ENCODE measurements at regions not wholly inside any gene's neighbourhood (a gene's known extent, or its start where the extent isn't known, plus 50 kb on each side); places are given as distances from the start of the nearest gene placed in this dataset.

DNA sequence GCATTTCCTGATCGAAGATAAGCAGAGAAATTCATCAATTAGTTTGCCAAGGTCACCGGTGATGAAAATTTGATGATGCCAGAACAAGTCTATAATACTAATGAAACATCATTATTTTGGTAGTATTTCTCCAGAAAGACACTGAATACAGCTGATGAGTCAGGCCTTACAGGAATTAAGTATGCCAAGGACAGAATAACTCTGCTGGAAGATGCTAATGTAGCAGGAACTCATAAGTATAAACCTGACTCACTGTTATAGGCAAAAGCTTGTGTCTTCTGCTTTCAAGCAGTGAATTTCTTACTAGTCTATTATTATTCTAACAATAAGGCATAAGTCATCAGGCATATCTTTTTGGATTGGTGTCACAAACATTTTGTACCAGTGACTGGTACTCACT is 1825.1 kb upstream of the IGFBP7 start:
- no peak for DNase-seq (ENCODE audit: low spot score)

DNA sequence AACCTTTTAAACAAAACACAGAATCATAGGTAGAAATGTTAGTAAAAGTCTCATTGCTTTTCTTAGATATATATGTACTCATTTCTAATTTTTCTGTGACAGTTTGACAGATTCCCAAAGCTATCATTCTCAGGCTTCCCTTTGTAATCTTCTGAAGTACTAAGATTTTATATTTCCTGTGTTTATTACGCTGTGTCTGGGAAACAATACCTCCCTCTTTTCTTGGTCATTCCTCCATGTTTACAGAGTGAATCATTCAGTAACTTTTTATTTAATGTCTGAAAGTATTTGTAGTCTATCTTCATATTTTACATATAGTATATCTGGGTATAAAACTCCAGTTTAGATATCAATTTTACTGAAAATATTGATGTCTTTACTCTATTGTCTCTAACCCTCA is 1826.3 kb upstream of the IGFBP7 start:
- DNase-seq (ENCODE audit: low spot score): no peak

DNA sequence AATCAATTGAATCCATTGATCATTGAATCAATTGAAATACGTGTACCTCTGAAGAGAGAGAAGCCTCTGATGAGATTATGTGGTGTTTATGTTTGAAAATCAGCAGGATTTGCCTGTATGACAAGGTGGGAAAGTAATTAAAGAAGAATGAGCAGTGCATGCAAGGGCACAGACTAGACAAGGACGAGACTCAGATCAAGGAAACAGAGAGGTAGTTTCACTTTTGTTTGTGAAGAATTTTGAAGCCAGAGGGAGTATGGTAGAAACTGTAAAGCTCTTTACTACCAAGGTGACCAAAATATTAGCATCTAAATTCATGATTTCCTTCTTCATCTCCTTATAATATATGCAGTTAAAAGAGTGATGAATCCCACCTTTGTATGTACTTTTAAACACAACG is 1830.0 kb upstream of the IGFBP7 start:
- no peak for DNase-seq (ENCODE audit: low spot score)

DNA sequence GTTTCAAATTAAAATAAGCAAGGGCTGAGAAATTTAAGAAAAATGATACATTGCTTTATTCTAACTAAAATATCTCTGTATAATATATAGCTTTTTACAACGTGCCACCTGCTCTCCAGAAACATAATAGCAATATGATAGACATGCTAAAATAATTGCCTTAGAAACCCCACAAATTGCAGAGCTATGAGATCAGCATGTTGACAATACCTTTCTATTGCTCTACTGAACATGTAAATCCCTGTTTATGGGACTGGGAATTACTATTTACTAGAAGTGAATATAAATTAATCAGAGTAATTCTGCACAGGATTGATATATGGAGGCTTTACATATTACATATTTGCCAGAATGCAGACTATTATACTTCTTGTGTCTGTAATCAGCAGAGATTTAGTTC is 1831.1 kb upstream of the IGFBP7 start:
- DNase-seq (ENCODE audit: low spot score): no peak

DNA sequence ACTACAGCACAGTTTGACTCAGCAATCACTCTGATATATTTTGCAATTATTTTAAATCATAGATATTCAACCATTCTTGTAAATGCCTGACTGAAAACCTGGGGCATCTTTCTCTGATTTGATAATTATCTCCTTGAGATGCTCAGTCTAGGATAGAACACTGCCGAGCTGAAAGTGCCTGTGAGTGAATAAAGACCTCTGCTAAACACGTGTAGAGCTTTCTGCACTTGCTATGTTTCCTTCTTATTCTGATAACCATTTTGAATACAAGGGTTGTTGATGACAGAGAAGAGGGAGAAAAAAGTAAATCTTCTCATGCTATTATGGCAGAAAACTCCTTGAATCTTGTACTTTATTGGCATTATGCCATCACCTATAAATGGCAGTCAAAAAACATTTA is 1843.4 kb upstream of the IGFBP7 start:
- no peak for DNase-seq (ENCODE audit: low spot score)

DNA sequence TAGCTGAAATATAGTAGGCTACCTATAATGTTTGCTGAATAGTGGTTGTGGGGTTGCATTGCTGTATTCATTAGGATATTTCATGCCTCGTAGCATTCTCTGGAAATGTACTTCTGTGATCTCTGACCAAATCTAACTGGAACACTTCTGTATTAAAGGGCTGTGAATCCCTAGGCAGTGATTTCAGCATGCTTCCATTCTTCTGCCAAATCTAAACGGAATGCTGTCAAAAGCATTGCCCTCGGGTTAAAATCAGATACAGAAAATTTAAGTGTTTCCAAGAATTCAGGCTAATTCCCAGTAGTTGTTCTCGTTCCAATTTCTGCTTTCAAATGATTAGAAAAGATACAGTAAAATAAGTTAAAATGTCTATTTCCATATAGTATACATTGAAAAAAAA is 1847.5 kb upstream of the IGFBP7 start:
- no peak for DNase-seq (ENCODE audit: low spot score)

DNA sequence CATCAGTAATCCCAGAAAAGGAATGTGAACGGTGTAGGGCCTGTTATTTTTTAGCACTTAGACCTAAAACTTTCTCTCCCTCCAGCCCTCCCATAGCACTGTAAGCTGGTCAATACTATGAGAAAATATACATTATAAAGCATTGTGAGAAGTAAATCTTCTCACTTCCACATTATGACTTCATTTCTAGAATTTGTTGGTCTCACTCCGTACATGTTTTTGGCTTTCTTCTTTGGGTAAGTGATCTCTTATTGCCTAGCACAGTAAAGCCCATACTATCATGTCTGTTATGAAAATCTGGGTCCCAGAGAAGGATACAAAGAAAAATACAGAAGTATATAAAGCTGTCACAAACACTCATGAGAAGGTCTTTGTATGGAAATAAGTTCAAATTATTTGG is 1851.1 kb upstream of the IGFBP7 start:
- DNase-seq (ENCODE audit: low spot score): no peak

DNA sequence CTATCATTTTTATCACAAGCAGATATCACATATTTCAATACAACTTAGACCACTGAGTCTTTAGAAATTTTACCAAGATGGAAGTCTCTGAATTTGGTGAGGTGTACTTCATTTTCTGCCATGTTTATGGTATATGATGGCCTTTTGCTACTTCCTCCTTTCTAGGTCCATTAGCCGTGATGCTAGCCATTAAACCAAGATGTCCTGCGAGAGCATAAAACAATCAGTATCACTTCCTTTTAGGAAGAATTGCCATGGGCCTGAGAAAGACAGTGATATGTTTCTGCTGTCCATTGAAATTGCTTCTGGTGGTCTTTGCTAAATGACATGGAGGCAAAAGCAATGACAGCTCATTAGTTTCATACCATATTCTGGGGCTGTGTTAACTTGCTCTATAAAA is 1851.7 kb upstream of the IGFBP7 start:
- no peak for DNase-seq (ENCODE audit: low spot score)

DNA sequence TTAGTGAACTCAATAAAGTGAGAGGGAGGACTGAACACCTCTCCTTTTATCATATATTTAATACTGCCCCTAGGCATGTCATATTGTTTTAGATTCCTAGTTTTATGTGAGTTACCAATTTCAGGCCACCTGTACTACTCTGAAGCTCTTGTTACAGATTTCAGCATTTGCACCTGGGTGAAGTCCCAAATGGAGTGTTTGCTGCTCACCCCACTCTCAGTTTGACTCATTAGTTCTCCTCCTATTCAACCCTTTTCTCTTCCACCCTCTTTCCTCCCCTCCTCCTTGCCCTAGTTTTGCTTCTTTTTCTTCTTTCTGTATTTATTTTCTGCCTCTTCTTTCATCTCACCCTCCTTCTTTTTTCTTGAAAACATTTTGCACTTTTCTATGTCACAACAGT is 1852.2 kb upstream of the IGFBP7 start:
- no peak for DNase-seq (ENCODE audit: low spot score)

DNA sequence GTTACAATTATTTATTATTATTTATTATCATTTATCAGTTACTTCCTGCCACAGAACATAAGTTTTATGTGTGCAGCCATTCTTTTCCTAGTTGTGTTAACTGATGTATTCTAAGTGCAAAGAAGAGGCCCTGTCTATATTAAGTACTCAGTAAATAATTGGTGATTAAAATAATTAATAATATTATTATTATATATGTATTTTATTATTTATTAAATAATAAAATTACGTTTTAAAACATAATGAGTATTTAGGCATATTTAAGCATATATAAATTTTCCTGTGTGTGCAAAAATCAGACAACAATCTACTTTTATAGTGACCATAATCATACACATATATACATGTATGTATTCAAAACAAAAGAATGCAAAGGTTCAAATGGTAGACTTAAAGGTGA is 1871.6 kb upstream of the IGFBP7 start:
- no peak for DNase-seq (ENCODE audit: low spot score)

DNA sequence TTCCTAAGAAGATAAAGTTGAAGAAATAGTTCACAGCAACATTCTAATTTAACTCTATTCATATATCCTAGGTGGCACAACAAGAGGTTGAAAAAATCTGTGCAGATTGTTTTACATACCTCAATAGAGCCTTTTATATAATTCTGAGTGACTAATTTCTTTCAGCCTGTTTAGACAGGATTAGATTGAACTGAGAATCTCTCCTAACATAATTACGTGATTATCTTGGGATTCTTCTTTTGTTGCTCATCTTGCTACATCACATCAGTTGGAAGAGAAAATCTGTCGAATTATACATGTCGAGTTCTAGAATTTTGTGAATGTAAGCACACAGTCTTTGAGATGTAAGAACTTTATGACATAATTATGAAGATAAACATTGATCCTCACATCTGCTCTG is 1873.7 kb upstream of the IGFBP7 start:
- no peak for DNase-seq (ENCODE audit: low spot score)

DNA sequence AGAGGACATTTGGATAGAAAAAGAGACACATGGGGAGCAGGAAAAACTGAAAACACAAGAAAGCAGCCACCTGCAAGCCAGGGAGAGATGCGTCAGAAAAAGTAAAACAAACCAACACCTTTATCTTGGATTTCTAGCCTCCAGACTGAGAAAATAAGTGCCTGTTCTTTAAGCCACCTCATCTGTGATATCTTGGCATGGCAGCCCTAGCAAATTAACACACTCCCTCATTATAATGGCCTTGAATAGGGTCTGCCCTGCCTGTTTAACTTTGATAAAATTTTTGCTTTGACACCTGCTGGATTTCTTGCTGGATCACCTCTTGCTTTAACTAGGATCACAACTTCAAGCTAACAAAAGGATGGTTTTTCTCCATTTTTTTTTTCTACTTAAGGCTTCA is 1892.0 kb upstream of the IGFBP7 start:
- DNase-seq (ENCODE audit: low spot score): no peak

DNA sequence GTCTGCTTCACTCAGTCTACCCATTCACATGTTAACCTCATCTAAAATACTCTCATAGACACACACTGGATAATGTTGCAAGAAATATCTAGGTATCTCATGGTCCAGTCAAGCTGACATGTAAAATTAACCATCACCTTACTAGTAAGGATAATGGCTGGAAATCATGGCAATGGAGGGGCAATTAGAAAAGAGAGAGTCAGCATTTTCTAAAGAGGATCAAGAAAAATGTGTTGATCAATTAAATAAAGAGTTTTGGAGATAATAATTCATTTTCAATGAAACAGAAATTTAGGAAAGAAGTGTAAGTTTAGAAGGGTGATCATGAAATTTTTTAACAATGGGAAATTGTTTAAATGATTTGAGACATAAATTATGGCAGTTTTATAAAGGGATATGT is 1914.1 kb upstream of the IGFBP7 start:
- no peak for DNase-seq (ENCODE audit: low spot score)

DNA sequence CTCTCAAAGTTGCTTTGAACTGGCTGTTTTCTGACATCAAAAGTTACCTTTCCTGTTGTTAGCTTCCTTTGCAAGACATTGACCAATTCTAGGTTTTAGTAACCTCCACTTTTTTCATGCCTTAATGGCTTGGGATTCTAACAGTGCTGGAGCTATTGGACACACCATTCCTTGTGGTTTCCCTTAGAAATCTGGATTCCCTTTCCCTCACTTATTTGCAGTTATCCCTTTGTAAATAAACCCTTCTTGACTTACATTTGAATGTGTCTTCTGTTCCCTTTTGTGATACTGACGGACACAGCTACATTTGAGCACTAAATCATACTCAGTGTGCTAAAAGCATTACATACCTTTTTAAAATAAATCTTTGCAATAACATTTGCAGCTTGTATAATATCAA is 1927.6 kb upstream of the IGFBP7 start:
- DNase-seq (ENCODE audit: low spot score): no peak

DNA sequence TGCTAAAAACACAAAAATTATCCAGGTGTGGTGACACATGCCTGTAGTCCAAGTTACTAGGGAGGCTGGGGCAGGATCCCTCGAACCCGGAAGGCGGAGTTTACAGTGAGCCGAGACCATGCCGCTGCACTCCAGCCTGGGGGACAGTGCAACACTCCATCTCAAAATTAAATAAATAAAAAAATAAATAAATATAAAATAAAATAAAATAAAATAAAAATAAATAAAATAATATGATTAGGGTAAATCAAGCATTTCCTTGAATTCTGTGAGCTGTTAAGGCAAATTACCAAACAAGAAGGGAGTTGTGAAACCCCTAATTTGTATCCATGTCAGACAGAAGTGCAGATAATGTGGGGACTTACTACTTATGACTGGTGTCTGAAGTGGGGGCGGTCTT is 1928.9 kb upstream of the IGFBP7 start:
- DNase-seq (ENCODE audit: low spot score): no peak

DNA sequence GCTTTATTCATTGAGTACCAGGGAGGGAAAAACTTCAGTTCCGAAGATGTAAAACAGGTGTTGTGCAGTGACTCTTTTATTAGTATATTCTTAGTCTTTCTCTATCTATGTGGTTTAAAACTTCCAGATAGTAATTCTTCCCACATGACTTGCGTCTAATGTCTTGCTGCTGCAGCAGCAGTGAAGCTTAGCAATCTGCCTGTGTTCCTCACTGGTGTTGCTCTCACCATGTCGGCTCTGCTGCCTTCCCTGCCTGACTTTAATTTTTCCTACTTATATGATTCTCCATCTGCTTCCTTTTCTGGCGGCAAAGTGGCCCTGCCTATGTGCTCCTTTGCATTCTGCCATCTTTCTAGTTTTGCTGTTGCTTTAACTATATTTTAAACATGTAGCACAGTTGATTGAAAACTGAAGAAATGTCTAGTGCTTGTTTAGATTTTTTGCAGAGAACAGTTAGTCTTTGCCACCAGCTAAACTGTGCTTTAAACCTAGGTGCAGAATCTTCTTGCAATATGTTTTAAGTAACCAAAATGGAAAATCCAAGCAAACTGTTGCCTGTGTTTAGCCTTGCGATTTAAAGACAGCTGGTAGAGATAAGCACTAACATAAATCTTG is 1934.2 kb upstream of the IGFBP7 start:
- no peak for DNase-seq (ENCODE audit: low spot score)

DNA sequence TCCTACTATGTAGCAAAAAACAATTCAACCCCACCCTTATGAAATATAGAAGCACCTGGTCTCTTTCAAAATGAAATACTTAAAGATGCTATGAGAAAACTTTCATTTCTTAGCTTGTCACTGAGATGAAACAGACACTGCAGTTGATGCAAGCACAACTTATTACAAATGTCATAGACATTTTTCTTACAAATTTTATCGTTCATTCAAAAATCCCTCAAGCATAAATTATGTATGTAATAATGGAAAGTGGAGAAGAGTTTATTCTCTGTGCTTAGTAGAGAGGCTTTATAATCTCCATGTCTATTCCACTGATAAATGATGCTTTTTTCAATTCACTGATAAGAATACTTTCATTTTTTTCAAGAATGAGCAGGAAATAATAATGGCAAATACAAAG is 1943.9 kb upstream of the IGFBP7 start:
- no peak for DNase-seq (ENCODE audit: low spot score)

DNA sequence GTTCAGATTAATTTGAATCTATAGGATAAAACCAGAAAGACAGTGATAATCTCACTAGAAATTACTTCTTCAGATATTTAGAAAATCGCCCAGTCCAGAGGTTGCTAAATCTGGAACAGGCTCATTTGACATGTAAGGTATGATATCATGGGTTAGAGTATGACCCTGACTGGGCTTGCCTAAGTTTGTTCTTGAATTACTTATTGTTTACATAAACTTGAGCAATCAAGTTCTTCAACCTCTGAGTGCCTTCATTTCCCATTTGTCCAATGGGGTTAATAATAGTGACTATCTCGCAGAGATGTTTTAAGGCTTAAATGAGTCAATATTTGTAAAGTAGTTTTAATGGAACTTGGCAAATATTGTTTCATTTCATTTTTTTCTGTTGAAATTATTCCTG is 1947.6 kb upstream of the IGFBP7 start:
- DNase-seq (ENCODE audit: low spot score): no peak

DNA sequence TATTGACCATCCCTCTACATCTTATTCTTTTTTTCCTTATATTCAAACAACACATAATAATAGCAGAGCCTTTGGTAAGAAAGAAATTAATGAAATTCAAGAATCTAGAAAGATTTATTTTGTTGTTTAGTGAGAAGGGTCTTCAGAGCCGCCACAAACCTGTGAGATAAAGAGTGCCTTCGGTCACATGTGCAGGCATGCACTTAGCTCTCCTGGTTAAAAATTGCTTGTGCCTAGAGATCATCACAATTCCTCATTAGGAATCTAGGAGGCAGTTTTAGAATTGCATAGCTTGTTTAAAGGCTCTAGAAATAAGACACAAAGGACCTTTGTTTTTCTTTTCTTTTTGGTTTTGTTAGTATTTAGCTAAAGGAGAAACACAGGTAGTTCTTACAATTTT is 1948.4 kb upstream of the IGFBP7 start:
- DNase-seq (ENCODE audit: low spot score): no peak

DNA sequence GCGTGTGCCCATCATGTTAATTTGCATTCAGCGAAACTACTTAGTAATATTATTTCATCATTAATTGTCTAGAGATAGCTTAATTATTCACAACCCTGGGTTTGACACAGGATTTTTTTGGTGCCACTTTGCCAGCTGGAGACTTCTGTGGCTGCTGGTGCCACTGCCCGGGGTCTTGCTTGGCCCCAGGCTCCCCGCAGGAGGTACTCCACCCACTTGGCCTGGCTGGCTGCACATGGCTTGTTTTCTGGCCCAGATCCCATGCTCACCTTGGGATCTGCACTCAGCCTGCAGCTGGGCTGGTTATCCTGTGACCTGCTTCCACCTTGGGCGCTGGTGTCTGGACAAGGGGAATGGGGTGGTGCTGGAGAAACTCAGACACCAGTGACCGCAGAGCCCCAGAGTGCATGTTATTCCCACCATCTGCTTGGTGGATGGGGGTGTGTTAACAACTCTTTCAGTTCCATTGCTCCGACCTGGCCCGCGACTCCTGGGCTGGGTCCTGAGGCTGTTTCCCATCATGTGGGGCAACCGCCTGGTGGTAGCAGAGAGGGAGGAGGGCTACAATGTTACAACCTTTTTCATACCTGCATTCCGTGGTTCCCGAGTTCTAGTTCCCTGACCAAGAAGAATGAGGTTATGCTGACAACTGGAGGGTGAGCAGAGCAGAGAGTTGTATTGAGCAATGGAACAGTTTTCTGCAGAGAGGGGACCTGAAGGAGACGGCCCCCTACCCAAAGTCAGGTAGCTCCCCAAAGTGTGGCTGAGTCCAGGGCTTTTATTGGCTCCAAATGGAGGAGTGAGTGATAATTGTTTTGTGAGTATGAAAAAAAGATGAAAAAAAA is 1950.0 kb upstream of the IGFBP7 start:
- no peak for DNase-seq (ENCODE audit: low spot score)

DNA sequence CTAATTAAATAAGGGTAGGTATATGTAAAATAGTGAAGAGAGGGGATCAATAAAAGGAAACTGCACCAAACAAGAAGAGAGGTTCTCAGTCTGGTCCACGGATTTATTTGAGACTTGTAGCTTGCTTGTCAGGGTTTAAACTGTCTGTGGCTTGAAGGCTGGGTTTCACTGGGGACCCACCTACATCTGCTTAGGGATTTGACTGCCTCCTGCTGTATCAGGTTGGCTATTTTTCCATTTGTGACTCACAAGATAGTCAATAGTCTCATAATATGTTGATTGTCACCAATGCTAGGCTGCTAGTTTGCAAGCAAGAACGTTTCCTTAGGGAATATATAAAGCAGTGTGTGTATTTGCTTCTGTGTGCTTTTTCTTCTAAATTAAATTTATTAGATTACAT is 1950.7 kb upstream of the IGFBP7 start:
- no peak for DNase-seq (ENCODE audit: low spot score)

DNA sequence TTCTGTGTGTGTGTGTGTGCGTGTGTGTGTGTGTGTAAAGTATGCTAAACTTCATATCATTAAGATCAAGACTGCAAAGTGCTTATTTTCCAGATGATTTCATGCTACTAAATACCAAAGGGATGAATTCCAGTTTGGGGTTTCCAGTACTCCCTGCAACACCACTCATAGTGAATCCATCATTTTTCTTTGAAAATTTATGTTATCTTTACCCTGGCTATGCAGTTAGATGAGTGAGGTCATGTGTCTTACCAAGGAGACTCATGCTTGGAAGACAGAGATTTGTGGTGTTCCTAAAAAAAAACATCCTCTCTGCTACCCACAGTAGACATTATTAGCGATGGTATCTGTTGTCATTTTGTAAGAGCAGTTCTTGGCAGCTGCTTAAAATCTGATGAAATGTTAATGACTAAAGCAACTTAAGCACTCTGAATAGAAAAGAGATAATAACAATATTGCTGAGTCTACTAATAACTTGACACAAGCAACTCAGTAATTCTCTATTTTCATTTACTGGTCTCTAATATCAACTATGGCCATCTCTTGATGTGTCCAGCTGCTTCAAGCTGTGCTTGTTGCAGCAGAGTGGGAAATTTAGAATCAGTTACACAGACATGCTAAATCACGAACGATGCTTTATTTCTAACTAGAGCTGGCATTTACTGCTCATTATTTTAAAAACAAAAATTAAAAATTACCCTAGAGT is 1953.0 kb upstream of the IGFBP7 start:
- no peak for DNase-seq (ENCODE audit: low spot score)

DNA sequence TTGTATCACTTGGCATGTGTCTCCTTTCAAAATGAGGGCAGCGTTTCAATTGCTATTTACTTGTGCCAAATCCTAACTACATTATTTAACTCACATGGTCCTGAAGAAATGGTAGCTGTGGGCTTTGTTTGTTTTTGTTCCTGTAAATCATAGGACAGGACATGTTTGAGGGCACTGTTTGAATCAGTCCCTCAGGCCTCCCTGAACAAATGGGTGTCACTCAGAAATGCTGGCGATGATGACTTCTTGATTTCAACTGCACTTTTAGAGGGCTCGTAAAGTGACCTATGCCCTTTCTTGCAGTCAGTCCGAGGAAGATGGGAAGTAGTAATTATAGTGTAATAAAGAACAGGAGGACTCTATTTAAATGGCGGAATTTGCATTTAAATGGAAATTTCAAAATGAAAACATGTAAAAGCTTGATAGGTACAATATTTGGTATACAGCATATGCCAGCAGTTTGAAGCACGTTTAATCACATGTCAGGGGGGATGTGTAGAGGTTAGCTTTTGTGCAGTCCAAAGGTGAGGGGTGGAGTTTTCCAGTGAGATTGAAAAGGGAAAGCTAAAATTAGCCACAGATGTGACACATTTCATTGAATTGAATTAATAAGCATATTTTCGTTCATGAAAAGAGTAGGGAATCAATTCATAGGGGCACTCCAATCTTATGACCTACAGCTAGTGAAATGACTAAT is 1958.7 kb upstream of the IGFBP7 start:
- no peak for DNase-seq (ENCODE audit: low spot score)
